HepG2 (cell line): ENCODE measurements at regions not wholly inside any gene's neighbourhood (a gene's known extent, or its start where the extent isn't known, plus 50 kb on each side); places are given as distances from the start of the nearest gene placed in this dataset.

Source experiments
- ATAC-seq: fragments of 200-7000 bp; cut with Tn5 transposase; 3 replicates; pipeline ENCODE4 v1.9.1; 2020; ENCODE audit warnings: mild to moderate bottlenecking, moderate library complexity
- BruUV-seq: library from RNA; stranded (reverse); fragments of 400-500 nt; replicated peaks from 2 replicates; lab custom pipeline; 2021; lab: Mats Ljungman, UMichigan
- CTCF ChIA-PET: fragments of 300-600 bp; formaldehyde crosslinking; extraction: SDS; loops from one replicate; lab custom pipeline; 2021; ENCODE audit warnings: low total read pairs, inconsistent platforms, low intra/inter-chr PET ratio; lab: Yijun Ruan, JAX
- POLR2A ChIA-PET: fragments of 350-600 bp; sonication (Branson Sonifier 250); formaldehyde crosslinking; loops from one replicate; lab custom pipeline; 2020; ENCODE audit warnings: antibody characterized with exemption, inconsistent platforms; lab: Yijun Ruan, JAX
- DNase-seq: peaks from one replicate; pipeline ENCODE4 v3.0.0-alpha.2; 2015; ENCODE audit warnings: low spot score
- FAIRE-seq: peaks from 3 replicates; lab custom pipeline; 2011; peaks lifted over from hg19 to GRCh38; lab: Jason Lieb, UNC
- H2AFZ ChIP-seq: one replicate; pipeline ENCODE4 v1.6.1; 2011; ENCODE audit warnings: low read length, inconsistent platforms
- H3K27ac ChIP-seq: fragments of 300-600 bp; 3 replicates; pipeline ENCODE4 v1.8.0; 2011; ENCODE audit warnings: mixed run types, mild to moderate bottlenecking, mixed read lengths, low read length, inconsistent platforms; ENCODE audit not compliant: insufficient read depth; ENCODE audit errors: extremely low read length
- H3K27me3 ChIP-seq, 2 experiments: fragments of 200-600 bp in 1 of 2; 2 replicates in 1 of 2; 3 replicates in 1 of 2; pipeline versions ENCODE4 v1.6.0 to v1.8.0; 2011; ENCODE audit warnings: low read length in 2 of 2, mild to moderate bottlenecking in 2 of 2, moderate library complexity in 2 of 2, inconsistent platforms in 1 of 2; ENCODE audit not compliant: insufficient read depth in 2 of 2, control insufficient read depth in 1 of 2
- H3K36me3 ChIP-seq, 2 experiments: fragments of 200-600 bp in 1 of 2; replicated peaks in 1 of 2; 2 replicates in 1 of 2; 3 replicates in 1 of 2; pipeline versions ENCODE4 v1.5.1 to v1.8.0; 2011; ENCODE audit warnings: low read length in 2 of 2, inconsistent platforms in 1 of 2; ENCODE audit not compliant: insufficient read depth in 2 of 2, control insufficient read depth in 1 of 2
- H3K4me1 ChIP-seq: 2 replicates; pipeline ENCODE4 v1.5.1; 2012; ENCODE audit warnings: low read length, inconsistent platforms; ENCODE audit not compliant: insufficient read depth
- H3K4me2 ChIP-seq: 2 replicates; pipeline ENCODE4 v1.6.0; 2011; ENCODE audit warnings: low read depth, low read length, inconsistent platforms
- H3K4me3 ChIP-seq, 3 experiments: fragments of 200-600 bp in 1 of 3; sonication (generic), shearing (Covaris generic) in 1 of 3; replicated peaks in 1 of 3; 2 replicates each; pipeline ENCODE4 v1.5.1; 2011 to 2016; ENCODE audit warnings: low read length in 3 of 3, inconsistent platforms in 2 of 3, low read depth in 2 of 3, mild to moderate bottlenecking in 2 of 3, control low read depth in 1 of 3, mixed read lengths in 1 of 3; ENCODE audit not compliant: insufficient read depth in 1 of 3
- H3K79me2 ChIP-seq: one replicate; pipeline ENCODE4 v1.6.1; 2011; ENCODE audit warnings: low read length, inconsistent platforms; ENCODE audit not compliant: insufficient read depth
- H3K9ac ChIP-seq: 2 replicates; pipeline ENCODE4 v1.6.0; 2011; ENCODE audit warnings: mild to moderate bottlenecking, low read depth, low read length, inconsistent platforms; ENCODE audit not compliant: insufficient read depth
- H3K9me3 ChIP-seq: 2 replicates; pipeline ENCODE4 v1.5.1; 2012; ENCODE audit warnings: mild to moderate bottlenecking, low read length
- H4K20me1 ChIP-seq: 2 replicates; pipeline ENCODE4 v1.6.0; 2011; ENCODE audit warnings: inconsistent platforms, mild to moderate bottlenecking, low read length, moderate library complexity; ENCODE audit not compliant: insufficient read depth
- FOXP4 ChIP-seq: sonication (generic); formaldehyde crosslinking; IDR thresholded peaks from 2 replicates; pipeline ENCODE4 v1.4.0; 2020; ENCODE audit warnings: missing genetic modification reagents
- GPBP1L1 ChIP-seq: sonication (generic); formaldehyde crosslinking; IDR thresholded peaks from 2 replicates; pipeline ENCODE4 v1.5.0; 2020; ENCODE audit warnings: mild to moderate bottlenecking, missing genetic modification reagents
- HMGXB4 ChIP-seq, 2 experiments: sonication (generic) in 1 of 2; formaldehyde crosslinking in 1 of 2; IDR thresholded peaks; 2 replicates each; pipeline versions ENCODE4 v1.4.0 to v1.6.1; 2018 to 2020; ENCODE audit warnings: missing genetic modification reagents in 2 of 2, borderline replicate concordance in 1 of 2, low read depth in 1 of 2, mild to moderate bottlenecking in 1 of 2, missing biosample characterization in 1 of 2
- ISX ChIP-seq: sonication (generic); formaldehyde crosslinking; conservative IDR thresholded peaks from 2 replicates; pipeline ENCODE4 v1.5.0; 2020; ENCODE audit warnings: missing genetic modification reagents
- REXO4 ChIP-seq: sonication (generic); formaldehyde crosslinking; IDR thresholded peaks from 2 replicates; pipeline ENCODE4 v1.8.0; 2022; ENCODE audit warnings: missing genetic modification reagents, mild to moderate bottlenecking, borderline replicate concordance
- ZNF616 ChIP-seq: sonication (generic); formaldehyde crosslinking; IDR thresholded peaks from 2 replicates; pipeline ENCODE4 v1.5.0; 2020; ENCODE audit warnings: low read depth, mild to moderate bottlenecking, missing genetic modification reagents
- WGBS: methylation state at CpG from one replicate; pipeline ENCODE4 v1.1.6; 2017; ENCODE audit warnings: low lambda C conversion rate; 5-methylcytosine and 5-hydroxymethylcytosine counted together
- in situ Hi-C: cut with HindIII; loops from 2 replicates; pipeline ENCODE4 v1.10.0; 2017; ENCODE audit warnings: low pct_unique_long_range_greater_than_20kb; ENCODE audit not compliant: extremely low pct_ligation_motif_present
- intact Hi-C: fragments of 100-400 bp; cut with micrococcal nuclease; formaldehyde crosslinking; loops from one replicate; pipeline ENCODE4 v1.10.0; 2022; ENCODE audit not compliant: unreplicated experiment

- Histone ChIP-seq H3K9ac (no peak overlapping the region), H3K4me1 (no peaks in the 10 kb centered on the region), H3K4me3 (no peak overlapping the region), H3K36me3 (no peaks in the 10 kb centered on the region), H4K20me1 (no peaks in the 10 kb centered on the region), H2AFZ (no peak overlapping the region), H3K4me2 (no peak overlapping the region), H3K27ac (no peak overlapping the region), H3K27me3 (no peaks in the 10 kb centered on the region), H3K79me2 (no peaks in the 10 kb centered on the region), H3K9me3 (no peaks in the 10 kb centered on the region; the same call in 1 of the 2 replicates)
- ChIA-PET POLR2A (no interaction called here), CTCF (no interaction called here)
- intact Hi-C loops, result no loop called here
- FAIRE-seq (no peak), ATAC-seq (no peak), DNase-seq (no peak)
- TF ChIP-seq FOXP4 (CRISPR knock-in tag), result no peak
- no peak for TF ChIP-seq HMGXB4 (CRISPR knock-in tag; IDR thresholded peaks at IDR 0.05; ENCODE audit: borderline replicate concordance in 1 of 2, low read depth in 1 of 2)
- TF ChIP-seq ZNF616 (CRISPR knock-in tag), result no peak
- no peak for TF ChIP-seq REXO4
- TF ChIP-seq GPBP1L1, result no peak
- TF ChIP-seq ISX (CRISPR knock-in tag), result no peak
- no TSS peak for BruUV-seq
- in situ Hi-C loops, result no loop called here
- WGBS, result 2% methylated on average over 6 of the region's 6 CpGs
Observed at GRCh38 chr9:1712861-1713450, 302.2 kb upstream of the SMARCA2 start.
